Osteoblast (primary cell): ENCODE measurements at regions not wholly inside any gene's neighbourhood (a gene's known extent, or its start where the extent isn't known, plus 50 kb on each side); places are given as distances from the start of the nearest gene placed in this dataset.

Experiments used
- DNase-seq: peaks from one replicate; pipeline ENCODE4 v3.0.0; 2011; ENCODE audit warnings: low spot score, mixed read lengths; ENCODE audit not compliant: insufficient read length; ENCODE audit errors: missing footprints
- H2AFZ ChIP-seq: 2 replicates; pipeline ENCODE4 v1.6.0; 2011; ENCODE audit warnings: mild to moderate bottlenecking, low read length
- H3K27ac ChIP-seq: 2 replicates; pipeline ENCODE4 v1.5.1; 2011; ENCODE audit warnings: mild to moderate bottlenecking, low read depth, low read length, moderate library complexity
- H3K27me3 ChIP-seq: 2 replicates; pipeline ENCODE4 v1.6.0; 2012; ENCODE audit warnings: mild to moderate bottlenecking, control low read depth, inconsistent platforms, low read length, moderate library complexity; ENCODE audit not compliant: insufficient read depth
- H3K36me3 ChIP-seq: 2 replicates; pipeline ENCODE4 v1.5.1; 2011; ENCODE audit warnings: mild to moderate bottlenecking, low read length, control low read depth, moderate library complexity; ENCODE audit not compliant: insufficient read depth
- H3K4me1 ChIP-seq: 2 replicates; pipeline ENCODE4 v1.5.1; 2011; ENCODE audit warnings: mild to moderate bottlenecking, low read length, control low read depth, moderate library complexity; ENCODE audit not compliant: insufficient read depth
- H3K4me2 ChIP-seq: 2 replicates; pipeline ENCODE4 v1.6.0; 2011; ENCODE audit warnings: mild to moderate bottlenecking, low read length; ENCODE audit not compliant: insufficient read depth
- H3K4me3 ChIP-seq: fragments of 200-600 bp; sonication (generic); 3 replicates; pipeline ENCODE4 v1.5.1; 2012; ENCODE audit warnings: mild to moderate bottlenecking, low read length, inconsistent platforms; ENCODE audit not compliant: insufficient read depth
- H3K79me2 ChIP-seq: 2 replicates; pipeline ENCODE4 v1.6.0; 2012; ENCODE audit warnings: mild to moderate bottlenecking, low read length, control low read depth, inconsistent platforms; ENCODE audit not compliant: insufficient read depth
- H3K9me3 ChIP-seq: 2 replicates; pipeline ENCODE4 v1.5.1; 2011; ENCODE audit warnings: low read depth, low read length, control low read depth
- H4K20me1 ChIP-seq: 2 replicates; pipeline ENCODE4 v1.6.0; 2012; ENCODE audit warnings: mild to moderate bottlenecking, low read length, control low read depth; ENCODE audit not compliant: insufficient read depth
- CTCF ChIP-seq: IDR thresholded peaks from 2 replicates; pipeline ENCODE4 v1.5.1; 2011; ENCODE audit warnings: mild to moderate bottlenecking, low read depth, low read length, moderate library complexity; ENCODE audit errors: extremely low read depth

GRCh38 chrX:39288592-39288991 lies 487.3 kb downstream of the MID1IP1 start:
- Histone ChIP-seq H3K79me2 (no peaks in the 10 kb centered on the region), H3K36me3 (no peaks in the 10 kb centered on the region), H3K9me3 (peaks cover 3% of the 10 kb centered on the region), H3K4me1 (no peaks in the 10 kb centered on the region), H3K27ac (no peak overlapping the region), H2AFZ (no peak overlapping the region), H3K27me3 (peaks cover 15% of the 10 kb centered on the region), H3K4me3 (no peak overlapping the region), H4K20me1 (no peaks in the 10 kb centered on the region), H3K4me2 (no peak overlapping the region)
- no peak for TF ChIP-seq CTCF
- DNase-seq: no peak

- Histone ChIP-seq H3K4me2 (no peak overlapping the region), H3K4me3 (no peak overlapping the region), H3K79me2 (no peaks in the 10 kb centered on the region), H4K20me1 (no peaks in the 10 kb centered on the region), H3K27me3 (peaks cover 17% of the 10 kb centered on the region), H3K4me1 (no peaks in the 10 kb centered on the region), H2AFZ (no peak overlapping the region), H3K36me3 (no peaks in the 10 kb centered on the region), H3K9me3 (peaks cover 2% of the 10 kb centered on the region), H3K27ac (no peak overlapping the region)
- no peak for TF ChIP-seq CTCF
- no peak for DNase-seq
These were observed 488.6 kb downstream of the MID1IP1 start for GRCh38 chrX:39289827-39290226.

- Histone ChIP-seq H3K36me3 (no peaks in the 10 kb centered on the region), H3K4me1 (no peaks in the 10 kb centered on the region), H3K4me2 (no peak overlapping the region), H3K79me2 (no peaks in the 10 kb centered on the region), H3K27ac (no peak overlapping the region), H2AFZ (no peak overlapping the region), H3K9me3 (no peaks in the 10 kb centered on the region), H4K20me1 (no peaks in the 10 kb centered on the region), H3K27me3 (peaks cover 24% of the 10 kb centered on the region), H3K4me3 (no peak overlapping the region)
- no peak for TF ChIP-seq CTCF
- DNase-seq: no peak
These were observed 491.9 kb downstream of the MID1IP1 start for GRCh38 chrX:39293203-39293602.

- no peak overlapping the region for H3K4me3 ChIP-seq
- no peaks in the 10 kb centered on the region for H3K79me2 ChIP-seq
- DNase-seq: no peak
- H4K20me1 ChIP-seq: no peaks in the 10 kb centered on the region
- no peak for TF ChIP-seq CTCF
- H3K4me2 ChIP-seq: no peak overlapping the region
- no peaks in the 10 kb centered on the region for H3K9me3 ChIP-seq
- H3K27me3 ChIP-seq: peaks cover 32% of the 10 kb centered on the region
- no peaks in the 10 kb centered on the region for H3K4me1 ChIP-seq
- no peaks in the 10 kb centered on the region for H3K36me3 ChIP-seq
- no peak overlapping the region for H2AFZ ChIP-seq
- H3K27ac ChIP-seq: no peak overlapping the region
These were observed 495.2 kb downstream of the MID1IP1 start for GRCh38 chrX:39296472-39296871.
